WTC11 (cell line): ENCODE measurements at regions not wholly inside any gene's neighbourhood (a gene's known extent, or its start where the extent isn't known, plus 50 kb on each side); places are given as distances from the start of the nearest gene placed in this dataset.

Experiments used
- NR2C2 ChIP-seq: sonication (generic); formaldehyde crosslinking; IDR thresholded peaks from 2 replicates; pipeline ENCODE4 v1.8.0; 2022; ENCODE audit warnings: mild to moderate bottlenecking, missing genetic modification reagents
- TF ChIP-seq, protein P1 (sequence below): fragments of 200-600 bp; IDR thresholded peaks from 2 replicates; pipeline ENCODE4 v1.8.0; 2022; ENCODE audit warnings: antibody characterized with exemption

DNA sequence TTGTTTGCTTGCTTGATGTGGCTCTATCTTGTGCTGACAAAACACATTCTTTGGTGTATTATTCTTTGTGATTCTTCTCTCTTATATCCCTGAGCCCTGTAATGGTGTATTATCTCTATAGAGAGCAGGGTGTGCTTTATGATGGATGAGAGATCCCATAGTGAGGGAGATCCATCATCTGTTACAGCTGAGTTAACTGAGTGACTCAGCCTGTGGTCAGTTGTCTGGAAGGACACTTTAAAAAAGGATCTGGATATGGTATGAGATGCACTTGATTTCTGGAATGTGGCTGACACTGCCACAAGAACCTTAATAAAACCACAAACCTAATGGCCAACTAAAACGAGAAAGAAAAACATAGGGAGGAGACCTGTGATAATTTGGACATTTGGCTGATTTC is 461.4 kb upstream of the SYT1 start:
- TF ChIP-seq, protein P1, sequence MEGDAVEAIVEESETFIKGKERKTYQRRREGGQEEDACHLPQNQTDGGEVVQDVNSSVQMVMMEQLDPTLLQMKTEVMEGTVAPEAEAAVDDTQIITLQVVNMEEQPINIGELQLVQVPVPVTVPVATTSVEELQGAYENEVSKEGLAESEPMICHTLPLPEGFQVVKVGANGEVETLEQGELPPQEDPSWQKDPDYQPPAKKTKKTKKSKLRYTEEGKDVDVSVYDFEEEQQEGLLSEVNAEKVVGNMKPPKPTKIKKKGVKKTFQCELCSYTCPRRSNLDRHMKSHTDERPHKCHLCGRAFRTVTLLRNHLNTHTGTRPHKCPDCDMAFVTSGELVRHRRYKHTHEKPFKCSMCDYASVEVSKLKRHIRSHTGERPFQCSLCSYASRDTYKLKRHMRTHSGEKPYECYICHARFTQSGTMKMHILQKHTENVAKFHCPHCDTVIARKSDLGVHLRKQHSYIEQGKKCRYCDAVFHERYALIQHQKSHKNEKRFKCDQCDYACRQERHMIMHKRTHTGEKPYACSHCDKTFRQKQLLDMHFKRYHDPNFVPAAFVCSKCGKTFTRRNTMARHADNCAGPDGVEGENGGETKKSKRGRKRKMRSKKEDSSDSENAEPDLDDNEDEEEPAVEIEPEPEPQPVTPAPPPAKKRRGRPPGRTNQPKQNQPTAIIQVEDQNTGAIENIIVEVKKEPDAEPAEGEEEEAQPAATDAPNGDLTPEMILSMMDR, result no peak
- no peak for TF ChIP-seq NR2C2 (CRISPR knock-in tag)
